Activated CD4-positive, CD25-positive, alpha-beta regulatory T cell treated with anti-CD3 and anti-CD28 coated beads, Interleukin-2, amount 50 U/mL, for 72 hours (primary cell): ENCODE measurements at regions not wholly inside any gene's neighbourhood (a gene's known extent, or its start where the extent isn't known, plus 50 kb on each side); places are given as distances from the start of the nearest gene placed in this dataset.

ENCODE experiments used
- DNase-seq: peaks from one replicate; pipeline ENCODE4 v3.0.0; 2021

- no peak for DNase-seq
Observed at GRCh38 chr1:213908521-213908920, 79.3 kb upstream of the PROX1 start.

- no peak for DNase-seq
Observed at GRCh38 chr1:213914392-213914791, 73.4 kb upstream of the PROX1 start.

- no peak for DNase-seq
Observed at GRCh38 chr1:213921311-213921710, 66.5 kb upstream of the PROX1 start.

- DNase-seq: no peak
Observed at GRCh38 chr1:213921712-213922111, 66.1 kb upstream of the PROX1 start.

GRCh38 chr1:213925531-213926182, 62.1 kb upstream of the PROX1 start:
- no peak for DNase-seq

GRCh38 chr1:213927846-213928245, 59.9 kb upstream of the PROX1 start:
- no peak for DNase-seq

- DNase-seq: no peak
Observed at GRCh38 chr1:213929398-213929797, 58.4 kb upstream of the PROX1 start.

- DNase-seq: no peak
Observed at GRCh38 chr1:213931836-213932235, 55.9 kb upstream of the PROX1 start.

- DNase-seq: no peak
Observed at GRCh38 chr1:213933336-213933735, 54.4 kb upstream of the PROX1 start.

- no peak for DNase-seq
Observed at GRCh38 chr1:213934649-213935048, 53.1 kb upstream of the PROX1 start.

- no peak for DNase-seq
Observed at GRCh38 chr1:213936571-213936970, 51.2 kb upstream of the PROX1 start.
